GM18867 (cell line): ENCODE measurements at regions not wholly inside any gene's neighbourhood (a gene's known extent, or its start where the extent isn't known, plus 50 kb on each side); places are given as distances from the start of the nearest gene placed in this dataset.
A peak's percentile ranks its signal among the peaks of the same experiment; 100 is the strongest.

Experiments
- ATAC-seq: cut with Tn5 transposase; IDR thresholded peaks from one replicate; pipeline ENCODE4 v1.9.1; 2021; ENCODE audit warnings: mild to moderate bottlenecking, moderate library complexity; ENCODE audit not compliant: unreplicated experiment

DNA sequence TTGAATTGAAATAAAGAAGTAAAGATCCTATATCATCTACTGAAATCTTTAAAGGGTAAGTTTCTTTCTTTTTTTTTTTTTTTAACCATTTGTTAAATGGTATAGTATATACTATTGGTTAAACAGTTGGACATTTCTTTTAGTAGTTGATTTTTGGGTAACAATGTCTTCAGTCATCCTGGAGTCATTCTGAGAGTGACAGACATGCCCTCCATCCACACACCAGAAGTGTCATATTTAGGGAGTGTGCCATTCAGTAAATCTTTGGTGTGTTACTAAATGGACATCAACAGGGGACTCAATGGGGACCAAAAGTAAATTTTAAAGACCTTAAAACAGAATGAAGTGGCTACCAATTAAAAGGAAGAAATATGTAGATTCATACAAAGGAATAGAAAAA is 50.8 kb upstream of the SLC39A10 start:
- ATAC-seq: no peak

DNA sequence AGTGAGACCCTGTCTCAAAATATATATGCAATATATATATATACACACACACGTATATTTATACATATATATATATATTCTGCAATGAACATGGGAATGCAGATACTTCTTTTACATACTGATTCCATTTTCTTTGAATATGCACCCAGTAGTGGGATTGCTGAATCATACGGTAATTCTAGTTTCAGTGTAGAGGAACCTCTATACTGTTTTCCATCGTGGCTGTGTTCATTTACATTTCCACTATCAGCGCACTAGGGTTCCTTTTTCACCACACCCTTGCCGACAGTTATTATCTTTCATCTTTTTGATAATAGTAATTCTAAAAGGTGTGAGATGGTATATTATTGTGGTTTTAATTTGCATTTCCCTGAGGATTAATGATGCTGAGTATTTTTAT is 52.3 kb upstream of the SLC39A10 start:
- ATAC-seq: no peak

DNA sequence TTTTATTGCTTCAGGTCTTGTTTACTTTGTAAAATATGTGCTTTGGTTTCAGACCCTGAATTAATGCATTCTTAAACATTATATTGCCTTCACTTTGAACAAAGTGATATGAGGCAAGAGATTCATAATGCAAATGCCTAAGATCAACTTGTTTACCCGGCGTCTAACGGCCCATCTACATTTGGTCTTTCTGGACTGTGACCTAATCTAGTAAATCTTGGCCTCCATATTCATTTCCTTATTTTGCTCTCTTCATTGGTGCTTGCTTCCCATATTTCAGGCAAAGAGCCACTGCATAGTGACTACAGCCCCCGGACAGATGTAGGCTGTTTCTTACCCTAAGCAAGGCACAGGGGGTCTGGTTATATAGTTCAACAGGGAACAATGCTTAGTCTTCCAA is 53.0 kb upstream of the SLC39A10 start:
- no peak for ATAC-seq

DNA sequence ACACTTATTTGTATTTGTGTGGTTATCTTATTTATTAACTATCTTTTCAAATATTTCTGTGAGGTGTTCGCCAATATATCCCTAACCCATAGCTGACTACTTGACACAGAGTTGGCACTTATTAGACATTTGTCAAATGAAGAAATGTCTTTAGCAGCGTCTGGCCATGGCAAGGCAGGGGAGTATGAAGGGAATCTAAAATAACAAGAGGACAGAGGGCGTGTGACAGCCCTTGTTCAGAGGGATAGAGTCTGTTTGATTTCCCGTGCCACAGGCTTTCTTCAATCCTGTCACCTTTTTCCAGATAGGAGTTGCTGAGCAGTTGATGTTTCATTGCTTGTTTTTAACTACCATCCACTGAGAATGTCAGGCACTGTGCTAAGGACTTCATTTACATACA is 53.6 kb upstream of the SLC39A10 start:
- no peak for ATAC-seq

- no peak for ATAC-seq
These were observed 54.3 kb upstream of the SLC39A10 start for GRCh38 chr2:195602687-195603086.

DNA sequence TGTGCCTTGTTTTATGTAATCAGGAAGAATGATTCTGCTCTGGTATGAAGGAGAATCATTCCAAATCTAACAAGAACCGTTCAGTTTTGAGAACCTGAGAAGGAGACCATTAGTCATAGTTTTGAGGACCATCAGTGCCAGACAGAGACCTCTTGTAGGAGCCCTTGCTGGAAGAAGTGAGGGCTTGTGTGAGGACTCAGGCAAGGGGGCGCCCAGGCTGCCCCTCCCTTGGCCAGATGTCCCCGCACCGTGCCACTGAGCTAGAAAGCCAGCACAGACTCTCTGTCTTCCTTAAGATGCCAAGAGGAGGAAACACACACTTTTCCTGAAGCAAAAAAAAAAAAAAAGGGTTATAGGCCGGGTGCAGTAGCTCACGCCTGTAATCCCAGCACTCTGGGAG is 55.7 kb upstream of the SLC39A10 start:
- no peak for ATAC-seq

DNA sequence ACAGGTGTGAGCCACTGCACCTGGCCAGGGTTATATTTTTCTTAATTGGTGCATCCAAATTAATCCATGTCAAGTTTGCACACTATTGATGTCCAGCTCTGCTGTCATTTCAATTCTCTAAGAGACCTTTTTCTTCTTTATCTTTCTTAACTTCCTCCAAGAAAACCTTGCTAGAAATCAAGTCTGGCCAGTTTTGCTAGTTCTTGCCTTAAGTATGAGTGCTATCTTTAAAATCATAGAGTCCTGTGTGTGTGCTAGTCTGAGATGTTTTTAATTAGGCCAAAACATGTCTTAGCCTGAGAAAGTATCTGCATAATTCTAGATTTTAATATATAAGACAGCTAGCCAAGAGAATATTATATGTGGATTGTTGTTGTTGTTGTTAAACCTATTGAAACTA is 56.2 kb upstream of the SLC39A10 start:
- ATAC-seq: no peak

DNA sequence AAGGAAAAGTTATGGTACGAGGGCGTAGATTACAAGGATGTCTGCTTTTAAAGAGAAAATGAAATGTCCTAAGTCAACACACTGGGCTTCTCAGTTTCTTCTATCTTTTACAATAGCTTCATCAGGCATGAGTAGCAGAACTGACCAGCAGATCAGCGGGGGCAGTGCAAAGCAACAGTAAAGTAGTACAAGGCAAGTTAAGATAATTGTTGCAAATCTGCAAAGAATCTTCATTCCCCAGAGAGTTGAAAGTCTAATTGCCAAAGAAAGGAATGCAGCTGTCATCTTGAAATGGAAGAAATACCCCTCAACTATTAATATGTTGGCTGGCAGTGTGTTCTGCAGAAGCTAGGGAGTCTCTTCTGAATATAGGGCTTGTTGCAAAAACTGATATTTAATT is 60.2 kb upstream of the SLC39A10 start:
- ATAC-seq: no peak

DNA sequence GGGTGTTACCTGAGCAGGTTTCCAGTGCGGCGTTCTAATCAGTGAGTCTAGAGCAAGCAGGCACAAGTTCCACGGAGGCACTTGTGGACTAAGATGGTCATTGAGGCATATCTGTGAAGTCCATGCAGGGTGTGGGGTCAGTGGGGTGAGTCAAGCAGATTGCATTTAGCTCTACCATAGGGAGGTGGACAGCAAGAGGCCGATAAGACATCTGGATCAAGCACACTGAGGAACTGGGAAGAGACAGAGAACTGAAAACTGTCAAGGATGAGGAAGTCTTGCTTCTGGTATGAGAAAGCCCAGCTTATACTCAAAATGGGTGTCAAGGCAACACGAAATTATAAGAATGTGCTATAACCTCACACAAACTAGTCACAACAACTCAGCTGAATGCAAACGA is 61.2 kb upstream of the SLC39A10 start:
- ATAC-seq: no peak

GRCh38 chr2:195594919-195595694 is 61.9 kb upstream of the SLC39A10 start:
- no peak for ATAC-seq

DNA sequence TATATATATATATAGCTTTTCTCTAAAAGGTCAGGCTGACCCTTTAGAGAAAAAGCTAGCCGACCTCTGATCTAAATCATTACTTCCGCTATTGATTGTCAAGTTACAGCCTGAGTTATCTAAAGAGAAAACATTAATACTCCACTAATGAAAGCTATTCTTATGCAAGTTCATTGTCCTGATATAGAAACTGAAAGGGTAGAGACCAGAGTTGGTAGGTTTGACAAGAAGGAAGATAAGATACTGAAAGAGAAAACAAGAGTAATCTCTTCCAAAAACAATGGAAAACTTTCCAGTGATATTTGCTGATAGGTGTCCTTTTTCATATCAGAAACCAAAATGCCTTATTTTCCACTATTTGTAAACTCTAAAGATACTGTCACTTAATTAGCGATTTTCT is 62.8 kb upstream of the SLC39A10 start:
- ATAC-seq: peak; percentile 84

- ATAC-seq: no peak
These were observed 64.9 kb upstream of the SLC39A10 start for GRCh38 chr2:195592105-195592504.

GRCh38 chr2:195590861-195591205 is 66.2 kb upstream of the SLC39A10 start:
- ATAC-seq: no peak

- ATAC-seq: no peak
These were observed 66.7 kb upstream of the SLC39A10 start for GRCh38 chr2:195590199-195590860.

GRCh38 chr2:195587966-195588365 is 69.1 kb upstream of the SLC39A10 start:
- no peak for ATAC-seq

DNA sequence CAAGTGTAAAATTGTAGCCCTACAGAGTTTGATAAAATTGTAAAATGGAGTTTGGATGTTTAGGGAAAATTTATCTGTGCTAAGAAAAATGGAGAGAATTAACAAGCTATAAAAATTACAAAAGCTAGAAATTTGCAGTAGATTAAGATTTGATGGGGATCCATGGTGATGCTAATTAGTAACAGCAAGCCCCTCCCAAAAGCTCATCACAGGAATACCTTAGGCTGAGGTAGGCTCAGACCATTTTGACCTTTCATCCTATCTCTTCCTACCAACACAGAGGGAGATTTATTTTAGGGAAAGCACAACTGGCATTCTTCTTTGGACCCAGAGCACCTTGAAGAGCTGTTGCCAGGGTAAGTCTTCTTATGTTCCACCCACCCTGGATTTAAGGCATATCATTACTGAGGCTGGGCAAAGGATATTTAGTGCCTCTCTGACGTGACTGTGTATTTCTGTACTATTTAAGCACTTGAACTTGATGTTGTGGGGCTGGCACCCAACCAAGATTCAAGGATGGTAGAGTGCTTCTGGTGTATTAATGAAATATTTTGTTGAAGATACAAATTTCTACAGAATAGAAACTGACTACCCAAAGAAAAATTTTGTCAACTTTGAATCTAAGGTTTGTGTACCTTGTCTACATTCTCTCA is 70.8 kb upstream of the SLC39A10 start:
- no peak for ATAC-seq

DNA sequence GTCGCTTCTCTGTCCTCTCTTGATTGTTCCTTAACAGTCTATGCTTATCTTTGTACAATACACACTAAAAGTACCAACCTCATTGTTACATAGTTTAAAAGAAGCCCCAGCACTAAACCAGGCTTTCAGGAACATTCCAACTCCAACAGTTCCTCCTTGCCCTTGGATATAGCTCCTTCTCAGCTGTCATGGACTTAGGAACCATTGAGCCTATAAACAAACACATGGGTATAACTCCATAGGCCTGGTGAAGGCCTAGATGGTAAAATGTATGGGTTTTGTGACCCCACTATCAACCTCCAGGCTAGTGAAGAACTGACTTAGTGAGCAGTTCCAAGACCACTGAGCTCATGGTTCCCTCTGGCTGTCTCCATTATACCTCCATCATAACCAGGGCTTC is 74.8 kb upstream of the SLC39A10 start:
- no peak for ATAC-seq

GRCh38 chr2:195579776-195580555 is 77.1 kb upstream of the SLC39A10 start:
- peak; percentile 72 for ATAC-seq

- ATAC-seq: peak; percentile 70
These were observed 81.1 kb upstream of the SLC39A10 start for GRCh38 chr2:195575879-195576401.

GRCh38 chr2:195575016-195575415 is 82.0 kb upstream of the SLC39A10 start:
- no peak for ATAC-seq

DNA sequence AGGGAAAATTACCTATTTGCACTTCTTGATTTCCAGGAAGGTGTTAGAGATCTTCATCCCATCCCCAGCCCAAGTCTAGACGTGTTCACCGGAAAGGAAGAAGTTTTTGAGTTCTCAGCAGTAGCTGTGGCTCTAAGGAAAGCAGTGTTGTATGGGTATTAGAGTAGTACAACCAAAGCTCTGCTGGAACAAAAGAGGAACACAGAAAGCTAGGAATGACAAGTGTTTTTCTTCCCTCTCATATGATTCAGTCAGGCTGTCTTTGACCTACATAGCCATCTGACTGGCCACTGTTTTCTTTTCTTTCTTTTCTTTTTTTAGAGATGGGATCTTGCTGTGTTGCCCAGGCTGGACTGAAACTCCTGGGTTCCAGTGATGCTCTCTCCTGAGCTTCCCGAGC is 82.7 kb upstream of the SLC39A10 start:
- no peak for ATAC-seq
